SK-N-SH (cell line): ENCODE measurements at regions not wholly inside any gene's neighbourhood (a gene's known extent, or its start where the extent isn't known, plus 50 kb on each side); places are given as distances from the start of the nearest gene placed in this dataset.

Experiments
- CTCF ChIA-PET: fragments of 300-600, 350-600 bp; formaldehyde crosslinking; extraction: SDS; loops from one replicate; lab custom pipeline; 2021; lab: Yijun Ruan, JAX
- POLR2A ChIA-PET: fragments of 350-600 bp; sonication (Branson Sonifier 250); formaldehyde crosslinking; extraction: SDS; loops from one replicate; lab custom pipeline; 2020; ENCODE audit warnings: antibody characterized with exemption, inconsistent platforms; lab: Yijun Ruan, JAX
- DNase-seq: peaks from one replicate; pipeline ENCODE4 v3.0.0; 2012
- H2AFZ ChIP-seq: fragments of 200-600 bp; sonication (generic); 2 replicates; pipeline ENCODE4 v1.8.1; 2016; ENCODE audit warnings: antibody characterized with exemption, mild to moderate bottlenecking, low read depth
- H3F3A ChIP-seq: fragments of 200-600 bp; sonication (generic); replicated peaks from 2 replicates; pipeline ENCODE3; 2016; ENCODE audit warnings: antibody characterized with exemption, mild to moderate bottlenecking; ENCODE audit not compliant: insufficient read depth
- H3K27ac ChIP-seq, 2 experiments: fragments of 200-500 bp in 1 of 2; fragments of 200-600 bp in 1 of 2; sonication (Bioruptor generic) in 1 of 2; sonication (generic), shearing (Covaris generic) in 1 of 2; 2 replicates each; pipeline versions ENCODE4 v1.5.1 to v1.6.1; 2014 to 2016; ENCODE audit warnings: low read depth in 2 of 2, inconsistent platforms in 1 of 2, low read length in 1 of 2, mild to moderate bottlenecking in 1 of 2, mixed read lengths in 1 of 2
- H3K27me3 ChIP-seq: fragments of 200-600 bp; sonication (generic), shearing (Covaris generic); 2 replicates; pipeline ENCODE4 v1.6.1; 2016; ENCODE audit warnings: mixed run types; ENCODE audit not compliant: insufficient read depth
- H3K36me3 ChIP-seq, 2 experiments: fragments of 200-500 bp in 1 of 2; fragments of 200-600 bp in 1 of 2; sonication (Bioruptor generic) in 1 of 2; sonication (generic) in 1 of 2; replicated peaks in 1 of 2; 2 replicates each; pipeline versions ENCODE3 to v1.5.1; 2014 to 2016; ENCODE audit warnings: low read length in 1 of 2, mild to moderate bottlenecking in 1 of 2; ENCODE audit not compliant: insufficient read depth in 2 of 2, control insufficient read depth in 1 of 2
- H3K4me1 ChIP-seq, 2 experiments: fragments of 200-500 bp in 1 of 2; fragments of 200-600 bp in 1 of 2; sonication (Bioruptor generic) in 1 of 2; sonication (generic), shearing (Covaris generic) in 1 of 2; 2 replicates each; pipeline versions ENCODE4 v1.5.1 to v1.6.1; 2014 to 2016; ENCODE audit warnings: low read depth in 1 of 2, low read length in 1 of 2, mixed run types in 1 of 2; ENCODE audit not compliant: insufficient read depth in 2 of 2, control insufficient read depth in 1 of 2
- H3K4me2 ChIP-seq: fragments of 200-600 bp; sonication (generic), shearing (Covaris generic); 2 replicates; pipeline ENCODE4 v1.6.1; 2017; ENCODE audit warnings: mixed run types
- H3K4me3 ChIP-seq, 2 experiments: fragments of 200-500 bp in 1 of 2; fragments of 200-600 bp in 1 of 2; sonication (Bioruptor generic) in 1 of 2; sonication (generic), shearing (Covaris generic) in 1 of 2; 2 replicates each; pipeline versions ENCODE4 v1.5.1 to v1.8.1; 2014 to 2016; ENCODE audit warnings: low read depth in 2 of 2, inconsistent platforms in 1 of 2, low read length in 1 of 2, mild to moderate bottlenecking in 1 of 2, mixed read lengths in 1 of 2, moderate library complexity in 1 of 2
- H3K79me2 ChIP-seq: fragments of 200-600 bp; sonication (generic); 2 replicates; pipeline ENCODE4 v1.8.1; 2017; ENCODE audit warnings: mild to moderate bottlenecking; ENCODE audit not compliant: insufficient read depth
- H3K9ac ChIP-seq: fragments of 200-600 bp; sonication (generic); 2 replicates; pipeline ENCODE4 v1.6.1; 2017; ENCODE audit warnings: mixed run types
- H3K9me2 ChIP-seq: fragments of 200-600 bp; sonication (generic); 2 replicates; pipeline ENCODE4 v1.6.1; 2017; ENCODE audit warnings: mixed run types
- H3K9me3 ChIP-seq: fragments of 200-600 bp; sonication (generic); 2 replicates; pipeline ENCODE4 v1.6.1; 2017; ENCODE audit warnings: mixed run types, mild to moderate bottlenecking, moderate library complexity
- H4K20me1 ChIP-seq: fragments of 200-600 bp; sonication (generic); 2 replicates; pipeline ENCODE4 v1.6.1; 2017; ENCODE audit warnings: mild to moderate bottlenecking, mixed run types; ENCODE audit not compliant: insufficient read depth
- ELF1 ChIP-seq: IDR thresholded peaks from 2 replicates; pipeline ENCODE4 v1.4.0; 2012
- EP300 ChIP-seq, 2 experiments: IDR thresholded peaks; 2 replicates each; pipeline versions ENCODE4 v1.4.0 to v1.6.1; 2012; ENCODE audit warnings: borderline replicate concordance in 1 of 2, low read depth in 1 of 2, low read length in 1 of 2
- FOXJ3 ChIP-seq: sonication (generic); formaldehyde crosslinking; IDR thresholded peaks from 2 replicates; pipeline ENCODE4 v1.5.1; 2020; ENCODE audit warnings: mild to moderate bottlenecking, missing genetic modification reagents
- FOXM1 ChIP-seq: IDR thresholded peaks from 2 replicates; pipeline ENCODE4 v1.4.0; 2012; ENCODE audit warnings: low read depth, mild to moderate bottlenecking
- GABPA ChIP-seq: IDR thresholded peaks from 2 replicates; pipeline ENCODE4 v1.4.0; 2012; ENCODE audit warnings: low read depth, mild to moderate bottlenecking
- JUND ChIP-seq: IDR thresholded peaks from 2 replicates; pipeline ENCODE4 v1.4.0; 2012
- NFIC ChIP-seq: IDR thresholded peaks from 2 replicates; pipeline ENCODE4 v1.4.0; 2012; ENCODE audit warnings: borderline replicate concordance
- RAD21 ChIP-seq: IDR thresholded peaks from 2 replicates; pipeline ENCODE4 v1.6.1; 2012; ENCODE audit warnings: mild to moderate bottlenecking, low read length
- RCOR1 ChIP-seq: fragments of 150-350 bp; IDR thresholded peaks from 2 replicates; pipeline ENCODE4 v1.6.1; 2017; ENCODE audit warnings: antibody characterized with exemption, low read length
- RFX5 ChIP-seq: IDR thresholded peaks from 2 replicates; pipeline ENCODE4 v1.6.1; 2012; ENCODE audit warnings: mild to moderate bottlenecking, improper control_type of control experiment, low read length
- SMC3 ChIP-seq: IDR thresholded peaks from 2 replicates; pipeline ENCODE4 v1.6.1; 2012; ENCODE audit warnings: low read depth, low read length, improper control_type of control experiment
- TCF12 ChIP-seq: IDR thresholded peaks from 2 replicates; pipeline ENCODE4 v1.4.0; 2012
- WGBS: methylation state at CpG from one replicate; pipeline ENCODE4 v1.1.6; 2017; ENCODE audit warnings: low lambda C conversion rate; 5-methylcytosine and 5-hydroxymethylcytosine counted together
- TF ChIP-seq, protein P1 (sequence below): IDR thresholded peaks from 2 replicates; pipeline ENCODE4 v1.4.0; 2012; ENCODE audit warnings: low read depth, borderline replicate concordance
- TF ChIP-seq, protein P2 (sequence below): IDR thresholded peaks from 2 replicates; pipeline ENCODE4; 2012
- TF ChIP-seq, protein P3 (sequence below): fragments of 150-350 bp; IDR thresholded peaks from 2 replicates; pipeline ENCODE4 v1.6.1; 2017; ENCODE audit warnings: antibody characterized with exemption, low read length, low read depth, borderline replicate concordance
- TF ChIP-seq, protein P4 (sequence below): IDR thresholded peaks from 2 replicates; pipeline ENCODE4 v1.6.1; 2012; ENCODE audit warnings: mild to moderate bottlenecking, low read depth, low read length, moderate library complexity

DNA sequence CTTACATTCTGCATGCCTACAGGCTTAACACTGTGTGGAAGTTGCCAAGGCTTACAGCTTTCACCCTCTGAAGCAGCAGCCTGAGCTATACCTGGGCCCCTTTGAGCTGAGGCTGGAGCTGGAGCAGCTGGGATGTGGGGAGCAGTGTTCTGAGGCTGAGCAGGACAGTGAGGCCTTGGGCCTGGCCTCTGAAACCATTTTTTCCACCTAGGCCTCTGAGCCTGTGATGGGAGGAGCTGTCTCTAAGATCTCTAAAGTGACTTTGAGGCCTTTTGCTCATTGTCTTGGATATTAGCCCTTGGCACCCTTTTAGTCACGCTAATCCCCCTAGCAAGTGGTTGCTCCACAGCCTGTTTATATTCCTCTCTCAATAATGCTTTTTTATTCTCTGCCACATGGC lies 59.9 kb upstream of the ZBED5 start:
- TF ChIP-seq NFIC = no peak
- TF ChIP-seq GABPA = no peak
- TF ChIP-seq FOXJ3 (CRISPR knock-in tag) = no peak
- TF ChIP-seq RCOR1 = no peak
- no peak for TF ChIP-seq EP300 (IDR thresholded peaks at IDR 0.05; ENCODE audit: borderline replicate concordance in 1 of 2, low read depth in 1 of 2, low read length in 1 of 2)
- TF ChIP-seq, protein P1, sequence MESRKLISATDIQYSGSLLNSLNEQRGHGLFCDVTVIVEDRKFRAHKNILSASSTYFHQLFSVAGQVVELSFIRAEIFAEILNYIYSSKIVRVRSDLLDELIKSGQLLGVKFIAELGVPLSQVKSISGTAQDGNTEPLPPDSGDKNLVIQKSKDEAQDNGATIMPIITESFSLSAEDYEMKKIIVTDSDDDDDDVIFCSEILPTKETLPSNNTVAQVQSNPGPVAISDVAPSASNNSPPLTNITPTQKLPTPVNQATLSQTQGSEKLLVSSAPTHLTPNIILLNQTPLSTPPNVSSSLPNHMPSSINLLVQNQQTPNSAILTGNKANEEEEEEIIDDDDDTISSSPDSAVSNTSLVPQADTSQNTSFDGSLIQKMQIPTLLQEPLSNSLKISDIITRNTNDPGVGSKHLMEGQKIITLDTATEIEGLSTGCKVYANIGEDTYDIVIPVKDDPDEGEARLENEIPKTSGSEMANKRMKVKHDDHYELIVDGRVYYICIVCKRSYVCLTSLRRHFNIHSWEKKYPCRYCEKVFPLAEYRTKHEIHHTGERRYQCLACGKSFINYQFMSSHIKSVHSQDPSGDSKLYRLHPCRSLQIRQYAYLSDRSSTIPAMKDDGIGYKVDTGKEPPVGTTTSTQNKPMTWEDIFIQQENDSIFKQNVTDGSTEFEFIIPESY = no peak
- TF ChIP-seq SMC3 = no peak
- TF ChIP-seq, protein P2, sequence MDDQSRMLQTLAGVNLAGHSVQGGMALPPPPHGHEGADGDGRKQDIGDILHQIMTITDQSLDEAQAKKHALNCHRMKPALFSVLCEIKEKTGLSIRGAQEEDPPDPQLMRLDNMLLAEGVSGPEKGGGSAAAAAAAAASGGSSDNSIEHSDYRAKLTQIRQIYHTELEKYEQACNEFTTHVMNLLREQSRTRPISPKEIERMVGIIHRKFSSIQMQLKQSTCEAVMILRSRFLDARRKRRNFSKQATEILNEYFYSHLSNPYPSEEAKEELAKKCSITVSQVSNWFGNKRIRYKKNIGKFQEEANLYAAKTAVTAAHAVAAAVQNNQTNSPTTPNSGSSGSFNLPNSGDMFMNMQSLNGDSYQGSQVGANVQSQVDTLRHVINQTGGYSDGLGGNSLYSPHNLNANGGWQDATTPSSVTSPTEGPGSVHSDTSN = no peak
- TF ChIP-seq, protein P3, sequence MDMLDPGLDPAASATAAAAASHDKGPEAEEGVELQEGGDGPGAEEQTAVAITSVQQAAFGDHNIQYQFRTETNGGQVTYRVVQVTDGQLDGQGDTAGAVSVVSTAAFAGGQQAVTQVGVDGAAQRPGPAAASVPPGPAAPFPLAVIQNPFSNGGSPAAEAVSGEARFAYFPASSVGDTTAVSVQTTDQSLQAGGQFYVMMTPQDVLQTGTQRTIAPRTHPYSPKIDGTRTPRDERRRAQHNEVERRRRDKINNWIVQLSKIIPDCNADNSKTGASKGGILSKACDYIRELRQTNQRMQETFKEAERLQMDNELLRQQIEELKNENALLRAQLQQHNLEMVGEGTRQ = no peak
- TF ChIP-seq RAD21 = no peak
- TF ChIP-seq TCF12 = no peak
- TF ChIP-seq RFX5 = no peak
- TF ChIP-seq, all 33 proteins: peak for 0
- Histone ChIP-seq H3K4me1 (no peaks in the 10 kb centered on the region; a peak in 1 of 4 replicates), H3K4me2 (no peak overlapping the region), H2AFZ (no peak overlapping the region), H3K4me3 (no peak overlapping the region), H3K36me3 (no peaks in the 10 kb centered on the region), H4K20me1 (no peaks in the 10 kb centered on the region), H3K27me3 (no peaks in the 10 kb centered on the region), H3K9me2 (no peaks in the 10 kb centered on the region), H3K9me3 (no peaks in the 10 kb centered on the region), H3K27ac (no peak overlapping the region), H3F3A (no peaks in the 10 kb centered on the region), H3K9ac (no peak overlapping the region), H3K79me2 (no peaks in the 10 kb centered on the region)
- WGBS = 64% methylated on average over 1 of the region's 1 CpG
- DNase-seq = no peak
- ChIA-PET POLR2A (no interaction called here), CTCF (interaction anchor here (1.6 kb wide), 1 partner anchor 147 kb away, joined by 4 read pairs; no protein-coding TSS in a partner anchor)

DNA sequence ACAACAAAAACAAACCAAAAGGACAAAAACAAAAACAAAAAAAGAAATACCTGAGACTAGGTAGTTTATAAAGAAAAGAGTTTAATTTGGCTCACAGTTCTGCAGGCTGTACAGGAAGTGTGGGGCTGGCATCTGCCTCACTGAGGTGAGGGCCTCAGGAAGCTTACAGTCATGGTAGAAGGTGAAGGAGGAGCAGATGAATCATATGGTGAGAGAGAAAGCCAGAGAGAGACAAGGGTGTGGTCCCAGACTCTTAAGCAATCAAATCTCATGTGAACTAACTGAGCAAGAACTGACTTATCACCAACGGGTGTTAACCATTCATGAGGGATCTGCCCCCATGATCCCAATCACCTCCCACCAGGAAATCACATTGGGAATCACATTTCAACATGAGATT lies 58.8 kb upstream of the ZBED5 start:
- H3K27ac ChIP-seq = no peak overlapping the region
- CTCF ChIA-PET = interaction anchor here (1.2 kb wide), 1 partner anchor 38 kb away, joined by 3 read pairs; no protein-coding TSS in a partner anchor
- H3K9ac ChIP-seq = no peak overlapping the region
- no peaks in the 10 kb centered on the region for H3K27me3 ChIP-seq
- POLR2A ChIA-PET = no interaction called here
- H3K4me1 ChIP-seq = peaks cover 0 to under 1% of the 10 kb centered on the region in 2 experiments; a peak in 1 of 4 replicates
- no peak overlapping the region for H2AFZ ChIP-seq
- no peaks in the 10 kb centered on the region for H4K20me1 ChIP-seq
- H3K36me3 ChIP-seq = no peaks in the 10 kb centered on the region
- no peaks in the 10 kb centered on the region for H3K79me2 ChIP-seq
- WGBS = 0% methylated on average over 1 of the region's 1 CpG
- TF ChIP-seq, protein P1 = no peak
- TF ChIP-seq ELF1 (no peak), RAD21 (no peak), JUND (no peak), RFX5 (no peak), FOXM1 (no peak)
- TF ChIP-seq, protein P4, sequence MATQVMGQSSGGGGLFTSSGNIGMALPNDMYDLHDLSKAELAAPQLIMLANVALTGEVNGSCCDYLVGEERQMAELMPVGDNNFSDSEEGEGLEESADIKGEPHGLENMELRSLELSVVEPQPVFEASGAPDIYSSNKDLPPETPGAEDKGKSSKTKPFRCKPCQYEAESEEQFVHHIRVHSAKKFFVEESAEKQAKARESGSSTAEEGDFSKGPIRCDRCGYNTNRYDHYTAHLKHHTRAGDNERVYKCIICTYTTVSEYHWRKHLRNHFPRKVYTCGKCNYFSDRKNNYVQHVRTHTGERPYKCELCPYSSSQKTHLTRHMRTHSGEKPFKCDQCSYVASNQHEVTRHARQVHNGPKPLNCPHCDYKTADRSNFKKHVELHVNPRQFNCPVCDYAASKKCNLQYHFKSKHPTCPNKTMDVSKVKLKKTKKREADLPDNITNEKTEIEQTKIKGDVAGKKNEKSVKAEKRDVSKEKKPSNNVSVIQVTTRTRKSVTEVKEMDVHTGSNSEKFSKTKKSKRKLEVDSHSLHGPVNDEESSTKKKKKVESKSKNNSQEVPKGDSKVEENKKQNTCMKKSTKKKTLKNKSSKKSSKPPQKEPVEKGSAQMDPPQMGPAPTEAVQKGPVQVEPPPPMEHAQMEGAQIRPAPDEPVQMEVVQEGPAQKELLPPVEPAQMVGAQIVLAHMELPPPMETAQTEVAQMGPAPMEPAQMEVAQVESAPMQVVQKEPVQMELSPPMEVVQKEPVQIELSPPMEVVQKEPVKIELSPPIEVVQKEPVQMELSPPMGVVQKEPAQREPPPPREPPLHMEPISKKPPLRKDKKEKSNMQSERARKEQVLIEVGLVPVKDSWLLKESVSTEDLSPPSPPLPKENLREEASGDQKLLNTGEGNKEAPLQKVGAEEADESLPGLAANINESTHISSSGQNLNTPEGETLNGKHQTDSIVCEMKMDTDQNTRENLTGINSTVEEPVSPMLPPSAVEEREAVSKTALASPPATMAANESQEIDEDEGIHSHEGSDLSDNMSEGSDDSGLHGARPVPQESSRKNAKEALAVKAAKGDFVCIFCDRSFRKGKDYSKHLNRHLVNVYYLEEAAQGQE = no peak
- TF ChIP-seq, protein P3 = no peak
- no peak overlapping the region for H3K4me3 ChIP-seq
- DNase-seq = no peak
- no peaks in the 10 kb centered on the region for H3K9me2 ChIP-seq
- H3K9me3 ChIP-seq = no peaks in the 10 kb centered on the region
- no peak overlapping the region for H3K4me2 ChIP-seq
- no peaks in the 10 kb centered on the region for H3F3A ChIP-seq
